ENCODE measurements at regions not wholly inside any gene's neighbourhood (a gene's known extent, or its start where the extent isn't known, plus 50 kb on each side); places are given as distances from the start of the nearest gene placed in this dataset.

DNA sequence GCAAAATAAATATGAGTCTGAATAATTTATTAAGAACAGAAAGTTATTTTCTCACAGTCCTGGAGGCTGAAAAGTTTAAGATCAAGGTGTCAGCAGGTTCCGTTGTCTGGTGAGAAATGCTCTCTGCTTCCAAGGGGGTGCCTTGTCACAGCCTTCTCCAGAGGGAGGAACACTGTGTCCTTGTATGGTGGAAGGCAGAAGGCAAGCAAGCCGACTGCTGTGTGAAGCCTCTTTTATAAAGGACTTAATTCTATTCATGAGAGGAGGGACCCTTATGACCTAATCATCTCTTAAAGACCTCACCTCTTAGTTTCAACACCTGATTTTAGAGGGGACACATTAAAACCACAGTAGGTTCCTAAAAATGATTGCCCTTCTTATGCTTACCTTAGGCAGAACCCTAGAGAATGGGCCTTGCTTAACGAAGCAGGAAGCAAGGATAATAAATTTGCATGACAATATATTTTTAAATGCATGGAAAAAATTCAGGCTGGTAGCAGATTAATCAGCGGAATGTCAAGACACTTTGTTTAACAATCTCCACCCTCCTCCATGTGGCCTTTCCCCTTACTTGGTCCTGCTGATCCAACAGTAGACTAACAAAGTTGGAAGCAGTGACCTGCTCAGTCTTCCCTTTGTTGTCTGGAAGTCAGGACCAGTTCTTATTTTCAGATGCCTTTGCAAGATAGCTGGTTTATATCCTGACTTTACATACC lies 154.9 kb downstream of the DYRK2 start:
- TF ChIP-seq, protein P1, sequence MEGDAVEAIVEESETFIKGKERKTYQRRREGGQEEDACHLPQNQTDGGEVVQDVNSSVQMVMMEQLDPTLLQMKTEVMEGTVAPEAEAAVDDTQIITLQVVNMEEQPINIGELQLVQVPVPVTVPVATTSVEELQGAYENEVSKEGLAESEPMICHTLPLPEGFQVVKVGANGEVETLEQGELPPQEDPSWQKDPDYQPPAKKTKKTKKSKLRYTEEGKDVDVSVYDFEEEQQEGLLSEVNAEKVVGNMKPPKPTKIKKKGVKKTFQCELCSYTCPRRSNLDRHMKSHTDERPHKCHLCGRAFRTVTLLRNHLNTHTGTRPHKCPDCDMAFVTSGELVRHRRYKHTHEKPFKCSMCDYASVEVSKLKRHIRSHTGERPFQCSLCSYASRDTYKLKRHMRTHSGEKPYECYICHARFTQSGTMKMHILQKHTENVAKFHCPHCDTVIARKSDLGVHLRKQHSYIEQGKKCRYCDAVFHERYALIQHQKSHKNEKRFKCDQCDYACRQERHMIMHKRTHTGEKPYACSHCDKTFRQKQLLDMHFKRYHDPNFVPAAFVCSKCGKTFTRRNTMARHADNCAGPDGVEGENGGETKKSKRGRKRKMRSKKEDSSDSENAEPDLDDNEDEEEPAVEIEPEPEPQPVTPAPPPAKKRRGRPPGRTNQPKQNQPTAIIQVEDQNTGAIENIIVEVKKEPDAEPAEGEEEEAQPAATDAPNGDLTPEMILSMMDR (IDR thresholded peaks at IDR 0.05), result no peak
- TF ChIP-seq ZFX (IDR thresholded peaks at IDR 0.05; ENCODE audit: borderline replicate concordance), result no peak

All from 22Rv1 (cell line).